ENCODE measurements at regions not wholly inside any gene's neighbourhood (a gene's known extent, or its start where the extent isn't known, plus 50 kb on each side); places are given as distances from the start of the nearest gene placed in this dataset.
"Not testable (repeated sequence)": the region's sequence is repeated elsewhere in the genome, so short reads cannot be mapped to it uniquely, and the experiment has no call there.

GRCh38 chr17:18546514-18547398 lies 70.2 kb downstream of the LGALS9C start:
- not testable (repeated sequence) for H3K4me3 ChIP-seq (ENCODE audit: low read depth, low read length)

GRCh38 chr17:18557086-18557485 lies 80.5 kb downstream of the LGALS9C start:
- DNase-seq (ENCODE audit: low read depth): peak; percentile 67

More at GRCh38 chr17:18546514-18547398, 70.2 kb downstream of the LGALS9C start:
- not testable (repeated sequence) for DNase-seq (ENCODE audit: low read depth)

GRCh38 chr17:18563381-18564098 lies 80.7 kb downstream of the TBC1D28 start:
- DNase-seq (ENCODE audit: low read depth): peak; percentile 62
- H3K4me3 ChIP-seq (ENCODE audit: low read depth, low read length): not testable (repeated sequence)

More at GRCh38 chr17:18557086-18557485, 80.5 kb downstream of the LGALS9C start:
- not testable (repeated sequence) for H3K4me3 ChIP-seq (ENCODE audit: low read depth, low read length)

GRCh38 chr17:18564099-18564448 lies 80.1 kb downstream of the TBC1D28 start:
- peak; percentile 73 for DNase-seq (ENCODE audit: low read depth)
- H3K4me3 ChIP-seq (ENCODE audit: low read depth, low read length): not testable (repeated sequence)
- TF ChIP-seq CTCF (IDR thresholded peaks at IDR 0.05; ENCODE audit: low read depth, low read length): peak; percentile 50

- H3K4me3 ChIP-seq (ENCODE audit: low read depth, low read length): not testable (repeated sequence)
Observed at GRCh38 chr17:18568108-18568995, 75.8 kb downstream of the TBC1D28 start.

GRCh38 chr17:18569489-18569913 lies 74.7 kb downstream of the TBC1D28 start:
- DNase-seq (ENCODE audit: low read depth): peak; percentile 33
- not testable (repeated sequence) for H3K4me3 ChIP-seq (ENCODE audit: low read depth, low read length)

More at GRCh38 chr17:18568108-18568995, 75.8 kb downstream of the TBC1D28 start:
- not testable (repeated sequence) for DNase-seq (ENCODE audit: low read depth)

- DNase-seq (ENCODE audit: low read depth): not testable (repeated sequence)
Observed at GRCh38 chr17:18572536-18572935, 71.7 kb downstream of the TBC1D28 start.

GRCh38 chr17:18574137-18574536 lies 70.1 kb downstream of the TBC1D28 start:
- not testable (repeated sequence) for DNase-seq (ENCODE audit: low read depth)

More at GRCh38 chr17:18572536-18572935, 71.7 kb downstream of the TBC1D28 start:
- H3K4me3 ChIP-seq (ENCODE audit: low read depth, low read length): not testable (repeated sequence)

More at GRCh38 chr17:18574137-18574536, 70.1 kb downstream of the TBC1D28 start:
- not testable (repeated sequence) for H3K4me3 ChIP-seq (ENCODE audit: low read depth, low read length)

Measured in NB4 (cell line).